Activated T-cell treated with anti-CD3 and anti-CD28 coated beads for 24 hours (primary cell): ENCODE measurements at regions not wholly inside any gene's neighbourhood (a gene's known extent, or its start where the extent isn't known, plus 50 kb on each side); places are given as distances from the start of the nearest gene placed in this dataset.

Experiments
- DNase-seq: peaks from one replicate; pipeline ENCODE4 v3.0.0-alpha.2; 2020; ENCODE audit warnings: low read depth

DNA sequence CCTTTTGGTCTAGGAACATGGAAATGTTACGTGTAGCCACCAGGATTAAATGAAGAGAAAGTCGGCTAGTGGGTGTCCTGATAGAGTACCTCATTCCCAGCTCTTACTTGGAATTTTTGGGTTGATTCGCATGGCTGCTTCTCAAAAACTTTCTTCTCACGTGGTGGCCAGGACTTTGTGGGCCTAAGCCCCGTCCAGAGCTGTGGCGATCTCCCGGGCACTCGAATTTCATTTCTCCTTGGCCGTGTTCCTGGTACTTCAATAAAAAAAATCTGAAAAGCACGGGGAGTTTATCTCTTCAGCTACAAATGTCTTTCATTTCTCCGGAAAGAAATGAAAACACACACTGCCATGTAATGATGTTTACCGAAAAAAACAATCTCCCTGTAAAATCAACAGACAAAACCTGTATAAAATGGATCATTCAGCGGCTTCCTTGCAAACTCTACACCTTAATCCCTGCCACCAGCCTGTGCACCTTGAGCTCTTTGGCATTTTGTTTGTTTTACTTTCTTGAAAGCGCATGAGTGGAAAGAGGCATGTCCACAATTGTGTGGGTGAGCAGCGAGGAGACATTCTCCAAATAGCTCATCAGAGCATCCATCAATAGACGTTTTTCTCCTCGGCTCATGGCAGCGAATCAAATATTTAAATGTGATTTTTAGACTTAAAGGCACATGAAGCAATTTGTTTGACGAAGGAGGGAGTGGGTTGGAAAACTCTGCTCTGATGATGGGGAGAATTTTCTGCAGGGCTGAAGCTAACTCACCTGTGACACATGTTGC lies 173.1 kb downstream of the TFAP2C start:
- DNase-seq: no peak

DNA sequence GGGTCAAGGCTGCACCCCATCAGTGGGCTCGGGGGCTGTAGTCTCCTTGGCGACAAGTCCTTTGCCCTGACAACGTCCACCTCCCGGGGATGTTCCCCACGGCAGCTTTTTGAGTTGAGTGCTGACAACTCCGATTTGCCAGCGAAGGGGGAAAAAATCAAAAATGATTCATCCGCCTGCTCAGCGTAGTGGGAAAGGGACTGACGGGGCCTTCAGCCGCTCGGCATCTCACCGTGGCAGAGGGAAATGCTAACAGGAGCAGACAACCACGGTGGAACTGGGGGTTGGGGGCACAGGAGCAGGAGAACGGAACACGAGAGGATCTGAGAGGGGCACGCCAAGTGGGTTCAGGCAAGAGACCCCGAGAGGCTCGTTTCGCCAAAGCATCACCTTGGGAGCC lies 173.7 kb downstream of the TFAP2C start:
- no peak for DNase-seq

- DNase-seq: no peak
Measured at GRCh38 chr20:56805313-56805712, 176.2 kb downstream of the TFAP2C start.

DNA sequence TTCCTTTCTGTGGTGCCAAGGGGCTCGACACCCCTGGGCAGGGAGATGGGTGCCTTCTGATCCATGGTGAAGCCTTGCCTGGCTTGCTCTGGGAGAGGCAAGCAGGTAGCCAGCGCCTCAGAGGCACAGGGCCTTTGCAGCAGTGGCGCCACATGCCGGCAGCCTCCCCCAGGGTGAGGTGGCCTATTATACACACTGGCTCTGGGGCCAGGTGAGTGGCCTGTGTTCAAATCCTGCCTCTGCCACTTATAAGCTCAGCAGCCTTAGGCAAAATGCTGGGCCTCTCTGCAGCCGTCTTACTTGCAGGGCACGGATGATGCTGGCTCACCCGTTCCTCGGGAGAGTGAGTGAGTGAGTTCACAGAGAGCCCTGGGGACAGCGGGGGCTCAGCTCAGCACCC lies 176.9 kb downstream of the TFAP2C start:
- DNase-seq: no peak

DNA sequence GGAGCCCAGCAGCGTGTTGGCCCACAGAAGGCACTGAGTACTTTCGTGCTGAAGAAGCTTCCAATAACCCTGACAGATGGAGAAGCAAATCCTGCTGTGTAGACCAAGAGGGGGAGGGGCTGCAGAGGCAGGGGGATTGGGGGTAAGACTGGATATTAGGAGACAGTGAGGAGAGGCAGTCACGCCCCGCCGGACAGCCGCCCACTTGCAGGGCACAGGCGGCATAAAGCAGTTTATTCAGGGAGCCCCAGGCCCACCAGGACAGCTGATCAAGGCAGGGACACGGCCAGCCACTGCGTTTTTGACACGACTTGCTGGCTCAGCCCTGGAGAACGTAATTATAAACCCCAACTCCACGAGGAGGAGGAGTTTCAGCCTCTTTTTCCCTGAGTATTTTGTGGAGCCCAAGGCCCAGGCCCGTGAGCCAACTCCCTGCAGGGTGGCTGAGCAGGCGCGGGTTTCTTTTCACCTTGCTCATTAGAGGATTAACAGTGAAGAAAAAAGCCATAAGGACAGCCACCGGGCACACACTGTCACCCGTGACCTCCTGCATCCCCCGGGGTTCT lies 177.9 kb downstream of the TFAP2C start:
- no peak for DNase-seq

GRCh38 chr20:56808117-56808725 lies 179.1 kb downstream of the TFAP2C start:
- DNase-seq: no peak

GRCh38 chr20:56808732-56809131 lies 179.6 kb downstream of the TFAP2C start:
- no peak for DNase-seq

DNA sequence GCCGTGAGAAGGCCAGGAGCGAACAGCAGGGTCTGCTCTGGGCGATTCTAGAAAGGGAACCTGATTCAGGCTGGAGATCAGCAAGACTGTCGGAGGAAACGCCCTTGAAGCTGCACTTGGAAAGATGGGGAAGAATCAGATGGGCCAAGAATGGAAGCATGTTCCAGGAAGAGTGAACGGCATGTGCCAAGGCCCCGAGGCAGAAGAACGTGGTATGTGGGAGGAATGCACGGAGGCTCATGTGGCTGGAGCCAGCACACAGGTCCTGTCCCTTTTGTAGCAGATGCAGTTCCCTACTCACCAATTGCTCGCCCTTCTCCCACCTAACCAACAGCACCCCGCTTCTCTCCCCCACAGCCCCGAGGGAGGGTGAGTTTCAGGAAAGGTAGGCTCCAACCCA lies 180.6 kb downstream of the TFAP2C start:
- DNase-seq: no peak

DNA sequence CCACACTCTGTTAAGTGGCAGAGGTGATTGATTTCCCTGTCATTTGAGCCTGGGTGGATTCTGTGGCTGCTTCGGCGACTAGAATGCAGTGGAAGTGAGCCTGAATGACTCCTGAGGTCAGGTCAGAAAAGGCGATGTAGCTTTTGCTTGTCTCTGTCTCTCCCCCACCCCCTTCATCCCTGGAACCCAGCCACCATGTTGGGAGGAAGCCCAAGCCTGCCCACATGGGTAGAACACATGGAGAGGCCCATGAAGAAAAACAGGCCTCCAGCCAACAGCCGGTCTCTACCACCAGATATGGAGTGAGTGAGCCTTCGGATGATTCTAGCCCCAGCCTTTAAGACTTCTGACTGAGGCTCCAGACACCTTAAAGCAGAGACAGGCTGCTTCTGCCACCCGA lies 181.0 kb downstream of the TFAP2C start:
- DNase-seq: no peak

GRCh38 chr20:56815796-56816195 lies 186.7 kb downstream of the TFAP2C start:
- no peak for DNase-seq

DNA sequence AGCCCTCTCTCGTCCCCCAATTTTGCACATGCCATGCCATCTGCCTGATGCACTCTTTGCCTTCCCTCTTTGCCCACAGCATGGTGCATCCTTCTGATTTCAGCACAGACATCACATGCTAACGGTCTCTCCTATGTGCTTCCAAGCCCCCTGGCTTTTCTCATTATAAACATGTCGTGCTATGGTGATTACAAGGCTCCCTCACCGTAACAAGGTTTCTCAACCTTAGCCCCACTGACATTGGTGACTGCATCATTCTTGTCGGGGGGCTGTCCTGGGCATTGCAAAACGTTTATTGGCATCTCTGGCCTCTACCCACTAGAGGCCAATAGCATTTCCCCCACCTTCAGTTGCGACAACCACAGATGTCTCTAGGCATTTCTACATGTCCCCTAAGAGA lies 187.2 kb downstream of the TFAP2C start:
- no peak for DNase-seq

DNA sequence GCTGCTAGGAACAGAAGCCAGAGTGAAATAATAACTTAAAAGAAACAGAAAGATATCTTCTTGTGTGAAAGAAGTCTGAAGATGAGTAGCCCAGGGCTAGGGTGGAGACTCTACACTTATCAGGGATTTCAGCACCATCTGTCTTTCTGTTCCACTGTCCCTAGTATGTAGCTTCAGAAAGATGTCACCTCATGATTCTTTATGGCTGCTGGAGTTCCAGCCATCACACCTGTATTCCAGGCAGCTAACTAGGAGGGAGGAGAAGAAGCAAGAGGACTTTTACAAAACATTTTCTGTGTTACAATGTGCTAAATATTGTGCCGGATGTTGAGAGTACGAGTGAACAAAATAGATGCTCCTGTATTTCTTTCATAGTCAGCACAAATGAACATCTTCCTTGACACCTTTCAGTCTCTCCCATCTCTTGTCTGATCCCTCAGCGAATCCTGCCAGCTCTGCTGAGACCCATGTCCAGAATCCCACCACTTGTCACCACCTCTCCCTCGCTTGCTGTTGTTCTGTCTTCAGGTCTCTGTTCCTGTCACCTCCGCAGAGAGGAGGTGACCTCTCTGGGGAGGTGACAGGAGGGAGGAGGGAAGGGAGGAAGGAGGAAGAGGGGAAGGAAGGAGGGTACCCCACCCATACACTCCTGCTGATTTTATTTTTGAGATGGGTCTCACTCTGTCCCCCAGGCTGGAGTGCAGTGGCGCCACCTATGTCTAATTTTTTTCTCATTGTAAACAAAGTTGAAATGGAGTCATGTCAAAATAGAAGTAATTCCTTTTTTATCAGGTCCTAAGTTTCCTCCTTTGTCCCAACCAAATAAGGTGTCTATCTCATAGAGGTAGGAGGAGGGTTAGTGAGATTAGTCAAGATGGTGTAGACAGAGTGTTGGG lies 188.9 kb downstream of the TFAP2C start:
- no peak for DNase-seq

DNA sequence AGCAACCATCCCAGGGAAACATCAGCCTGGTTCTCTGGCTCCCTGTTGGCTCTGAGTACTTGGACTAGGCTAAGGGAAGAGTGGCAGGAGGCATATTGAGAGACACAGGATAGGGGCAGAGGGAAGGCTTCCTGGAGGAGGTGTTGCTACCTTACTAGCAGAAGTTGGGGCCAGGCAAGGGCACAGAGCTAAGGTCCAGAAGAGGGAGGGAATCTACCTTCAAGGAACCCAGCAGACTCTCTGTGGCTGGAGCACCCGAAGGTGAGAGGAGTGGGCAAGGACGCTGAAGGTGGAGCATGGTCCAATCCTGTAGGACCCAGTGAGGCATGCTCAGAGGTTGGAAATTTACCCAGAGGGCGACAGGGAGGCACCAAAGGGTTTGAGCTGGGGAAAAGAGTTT lies 191.9 kb downstream of the TFAP2C start:
- DNase-seq: no peak

DNA sequence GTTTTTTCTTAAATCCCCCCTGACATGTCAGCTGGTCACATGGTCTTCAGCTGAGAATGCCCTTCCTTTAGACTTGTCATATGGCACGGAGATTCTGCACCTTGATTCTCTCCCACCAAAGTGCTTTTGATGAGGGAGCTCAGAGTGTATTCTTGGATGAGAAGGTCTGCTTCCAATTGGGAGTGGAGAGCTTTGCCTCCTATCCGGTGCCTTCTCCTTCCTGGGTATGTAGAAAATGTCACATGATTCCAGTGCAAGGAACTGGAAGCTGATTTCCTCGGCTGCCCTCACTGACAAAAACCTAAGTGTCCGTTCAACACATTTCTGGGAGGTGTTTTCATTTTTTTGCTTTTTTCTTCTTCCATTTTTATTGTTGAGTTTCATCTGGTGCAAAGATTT lies 197.2 kb downstream of the TFAP2C start:
- DNase-seq: no peak

- no peak for DNase-seq
Measured at GRCh38 chr20:56826705-56827665, 197.9 kb downstream of the TFAP2C start.

- DNase-seq: no peak
Measured at GRCh38 chr20:56827763-56828162, 198.7 kb downstream of the TFAP2C start.

DNA sequence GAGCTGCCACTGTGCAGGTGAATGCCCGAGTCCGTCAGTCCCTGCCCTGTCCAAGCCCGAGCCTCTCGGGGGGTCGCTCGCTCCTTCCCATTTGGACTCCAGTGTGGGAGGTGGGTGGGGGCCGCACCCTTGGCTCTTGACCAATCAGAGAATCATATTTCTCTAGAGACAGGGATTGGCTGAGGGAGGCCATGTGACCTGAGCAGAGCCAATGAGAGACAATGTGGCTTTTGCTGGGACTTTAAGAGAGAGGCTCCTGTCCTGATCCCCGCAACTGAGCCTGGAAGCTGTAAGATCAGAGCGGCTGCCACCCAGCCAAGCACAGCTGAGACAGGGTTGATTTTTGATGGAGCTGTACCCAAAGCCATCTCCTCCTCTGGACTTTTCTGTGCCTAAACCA lies 199.3 kb downstream of the TFAP2C start:
- DNase-seq: no peak

GRCh38 chr20:56829788-56830385 lies 200.8 kb downstream of the TFAP2C start:
- no peak for DNase-seq

- DNase-seq: no peak
Measured at GRCh38 chr20:56831795-56832194, 202.7 kb downstream of the TFAP2C start.

GRCh38 chr20:56833427-56833826 lies 204.3 kb downstream of the TFAP2C start:
- DNase-seq: no peak
